DOHH2 (cell line): ENCODE measurements at regions not wholly inside any gene's neighbourhood (a gene's known extent, or its start where the extent isn't known, plus 50 kb on each side); places are given as distances from the start of the nearest gene placed in this dataset.

Experiments used
- H3F3A ChIP-seq: fragments of 200-600 bp; sonication (generic), shearing (Covaris generic); 2 replicates; pipeline ENCODE4 v1.6.0; 2016; ENCODE audit warnings: antibody characterized with exemption, mild to moderate bottlenecking; ENCODE audit not compliant: control insufficient read depth, insufficient read depth
- H3K27ac ChIP-seq: fragments of 200-600 bp; sonication (generic); 2 replicates; pipeline ENCODE4 v1.5.1; 2014; ENCODE audit warnings: low read depth, mild to moderate bottlenecking, low read length, moderate library complexity
- H3K27me3 ChIP-seq: fragments of 200-600 bp; sonication (generic); 2 replicates; pipeline ENCODE4 v1.6.1; 2014; ENCODE audit warnings: mild to moderate bottlenecking, low read length, mixed read lengths; ENCODE audit not compliant: control insufficient read depth
- H3K36me3 ChIP-seq: fragments of 200-600 bp; sonication (generic); 2 replicates; pipeline ENCODE4 v1.6.1; 2014; ENCODE audit warnings: mild to moderate bottlenecking, low read length, moderate library complexity, mixed read lengths; ENCODE audit not compliant: control insufficient read depth
- H3K4me1 ChIP-seq: fragments of 200-600 bp; sonication (generic); 2 replicates; pipeline ENCODE4 v1.6.1; 2014; ENCODE audit warnings: mild to moderate bottlenecking, low read length, mixed read lengths; ENCODE audit not compliant: control insufficient read depth
- H3K4me2 ChIP-seq: fragments of 200-600 bp; sonication (generic); 2 replicates; pipeline ENCODE4 v1.6.0; 2014; ENCODE audit warnings: mild to moderate bottlenecking, low read length, moderate library complexity
- H3K4me3 ChIP-seq: fragments of 200-600 bp; sonication (generic); 2 replicates; pipeline ENCODE4 v1.5.1; 2014; ENCODE audit warnings: mild to moderate bottlenecking, low read length, mixed read lengths
- H3K79me2 ChIP-seq: fragments of 200-600 bp; sonication (generic); 2 replicates; pipeline ENCODE4 v1.6.1; 2014; ENCODE audit warnings: mild to moderate bottlenecking, low read length, mixed read lengths; ENCODE audit not compliant: control insufficient read depth
- H3K9me2 ChIP-seq: fragments of 200-600 bp; sonication (generic); replicated peaks from 2 replicates; pipeline ENCODE4 v1.6.1; 2014; ENCODE audit warnings: mild to moderate bottlenecking, low read length, mixed read lengths; ENCODE audit not compliant: control insufficient read depth
- H3K9me3 ChIP-seq: fragments of 200-600 bp; sonication (generic); 2 replicates; pipeline ENCODE4 v1.6.1; 2014; ENCODE audit warnings: antibody characterized with exemption, low read length, mixed read lengths; ENCODE audit not compliant: control insufficient read depth, insufficient read depth
- H4K20me1 ChIP-seq: fragments of 200-600 bp; sonication (generic); 2 replicates; pipeline ENCODE4 v1.6.0; 2014; ENCODE audit warnings: low read depth, mild to moderate bottlenecking, antibody characterized with exemption, low read length, moderate library complexity; ENCODE audit not compliant: control insufficient read depth, insufficient read depth
- EZH2phosphoT487 ChIP-seq: fragments of 200-600 bp; sonication (generic); IDR thresholded peaks from 2 replicates; pipeline ENCODE4 v1.6.1; 2017; ENCODE audit warnings: borderline replicate concordance, mild to moderate bottlenecking, antibody characterized with exemption, low read length, moderate library complexity, mixed read lengths
- TF ChIP-seq, protein P1 (sequence below): fragments of 200-600 bp; sonication (generic); IDR thresholded peaks from one replicate; pipeline ENCODE4 v1.5.1; 2014; ENCODE audit warnings: antibody characterized with exemption, mild to moderate bottlenecking, low read depth, low read length; ENCODE audit not compliant: poor library complexity, severe bottlenecking

DNA sequence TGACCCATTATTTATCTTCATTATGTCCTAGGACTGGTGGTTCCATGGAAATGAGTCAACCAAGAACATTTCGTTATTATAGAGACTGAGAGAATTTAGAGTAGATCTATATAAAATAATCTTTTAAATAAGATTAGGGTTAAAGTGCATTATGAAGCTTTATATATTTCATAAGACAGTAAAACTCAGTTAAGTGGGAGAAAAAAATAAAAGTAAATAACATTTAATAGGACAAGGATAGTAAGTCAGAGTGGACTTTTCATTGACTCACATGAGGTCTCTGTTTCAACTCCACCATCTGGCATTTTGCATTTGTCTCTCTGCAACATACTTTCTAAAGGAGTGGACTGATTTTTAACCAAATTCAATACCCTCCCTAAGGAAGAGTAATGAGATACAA lies 125.3 kb upstream of the CCDC68 start:
- no peaks in the 10 kb centered on the region for H3K9me2 ChIP-seq
- H4K20me1 ChIP-seq, result no peaks in the 10 kb centered on the region
- TF ChIP-seq, protein P1, sequence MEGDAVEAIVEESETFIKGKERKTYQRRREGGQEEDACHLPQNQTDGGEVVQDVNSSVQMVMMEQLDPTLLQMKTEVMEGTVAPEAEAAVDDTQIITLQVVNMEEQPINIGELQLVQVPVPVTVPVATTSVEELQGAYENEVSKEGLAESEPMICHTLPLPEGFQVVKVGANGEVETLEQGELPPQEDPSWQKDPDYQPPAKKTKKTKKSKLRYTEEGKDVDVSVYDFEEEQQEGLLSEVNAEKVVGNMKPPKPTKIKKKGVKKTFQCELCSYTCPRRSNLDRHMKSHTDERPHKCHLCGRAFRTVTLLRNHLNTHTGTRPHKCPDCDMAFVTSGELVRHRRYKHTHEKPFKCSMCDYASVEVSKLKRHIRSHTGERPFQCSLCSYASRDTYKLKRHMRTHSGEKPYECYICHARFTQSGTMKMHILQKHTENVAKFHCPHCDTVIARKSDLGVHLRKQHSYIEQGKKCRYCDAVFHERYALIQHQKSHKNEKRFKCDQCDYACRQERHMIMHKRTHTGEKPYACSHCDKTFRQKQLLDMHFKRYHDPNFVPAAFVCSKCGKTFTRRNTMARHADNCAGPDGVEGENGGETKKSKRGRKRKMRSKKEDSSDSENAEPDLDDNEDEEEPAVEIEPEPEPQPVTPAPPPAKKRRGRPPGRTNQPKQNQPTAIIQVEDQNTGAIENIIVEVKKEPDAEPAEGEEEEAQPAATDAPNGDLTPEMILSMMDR, result no peak
- no peak for TF ChIP-seq EZH2phosphoT487
- H3K9me3 ChIP-seq, result no peaks in the 10 kb centered on the region
- H3F3A ChIP-seq, result no peaks in the 10 kb centered on the region
- no peaks in the 10 kb centered on the region for H3K36me3 ChIP-seq
- H3K79me2 ChIP-seq, result no peaks in the 10 kb centered on the region
- H3K4me3 ChIP-seq, result no peak overlapping the region
- H3K4me1 ChIP-seq, result no peaks in the 10 kb centered on the region
- no peak overlapping the region for H3K27ac ChIP-seq
- H3K27me3 ChIP-seq, result 0 out of 2 replicates have a peak, but pooled peaks cover 4% of the 10 kb centered on the region
- no peak overlapping the region for H3K4me2 ChIP-seq

- Histone ChIP-seq H3K9me2 (no peaks in the 10 kb centered on the region), H3K4me1 (no peaks in the 10 kb centered on the region), H3K27me3 (0 out of 2 replicates have a peak, but pooled peaks cover 4% of the 10 kb centered on the region), H3K9me3 (no peaks in the 10 kb centered on the region), H3F3A (no peaks in the 10 kb centered on the region), H3K4me2 (no peak overlapping the region), H3K27ac (no peak overlapping the region), H3K36me3 (no peaks in the 10 kb centered on the region), H4K20me1 (no peaks in the 10 kb centered on the region), H3K79me2 (no peaks in the 10 kb centered on the region), H3K4me3 (no peak overlapping the region)
- TF ChIP-seq, protein P1, result no peak
- no peak for TF ChIP-seq EZH2phosphoT487
Observed at GRCh38 chr18:55083461-55083860, 124.2 kb upstream of the CCDC68 start.

DNA sequence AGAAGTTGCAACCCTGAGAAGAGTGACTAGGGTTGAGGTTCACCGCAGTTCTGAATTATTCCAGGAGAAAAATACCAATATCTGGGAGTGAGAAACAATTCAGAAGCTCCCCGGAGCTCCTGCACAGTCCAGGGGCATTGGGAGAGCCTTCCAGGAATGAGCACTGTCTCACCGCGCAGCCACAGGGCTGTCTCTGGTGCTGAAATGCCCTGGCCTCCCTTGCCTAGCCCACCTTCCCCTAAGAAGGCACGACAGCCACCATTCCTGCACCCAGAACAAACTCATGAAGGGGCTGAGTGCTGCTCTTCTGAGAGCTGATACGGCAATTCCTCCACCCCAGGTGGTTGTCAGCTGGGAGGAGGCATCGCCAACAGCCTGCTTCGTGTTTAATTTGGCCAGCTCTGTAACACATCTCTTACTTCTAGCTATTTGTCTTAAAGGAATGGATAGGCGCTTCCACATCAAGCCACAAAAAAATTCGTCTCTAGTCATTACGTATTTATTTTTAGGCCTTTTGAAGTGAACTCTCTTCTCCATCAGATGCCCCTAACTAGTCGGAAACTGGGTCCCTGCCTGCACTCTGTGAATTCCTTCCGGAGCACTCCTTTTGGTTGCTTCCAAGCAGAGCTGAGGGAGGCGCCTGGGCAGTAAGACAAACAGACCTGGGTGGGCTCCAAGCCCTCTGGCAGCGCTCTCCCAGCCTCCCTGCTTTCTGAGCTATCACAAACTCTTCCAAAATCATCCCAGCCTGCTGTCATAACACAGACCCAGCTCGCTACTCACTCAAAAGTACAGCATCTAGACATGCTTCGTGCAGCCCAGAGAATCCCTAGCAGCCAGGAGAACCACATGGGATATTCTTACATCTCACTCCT lies 120.5 kb upstream of the CCDC68 start:
- no peaks in the 10 kb centered on the region for H3K9me2 ChIP-seq
- H3K27me3 ChIP-seq, result no peaks in the 10 kb centered on the region
- no peaks in the 10 kb centered on the region for H4K20me1 ChIP-seq
- H3K79me2 ChIP-seq, result no peaks in the 10 kb centered on the region
- no peaks in the 10 kb centered on the region for H3F3A ChIP-seq
- H3K27ac ChIP-seq, result no peak overlapping the region
- no peaks in the 10 kb centered on the region for H3K36me3 ChIP-seq
- no peak overlapping the region for H3K4me2 ChIP-seq
- no peaks in the 10 kb centered on the region for H3K9me3 ChIP-seq
- H3K4me1 ChIP-seq, result no peaks in the 10 kb centered on the region
- TF ChIP-seq, protein P1, result no peak
- no peak for TF ChIP-seq EZH2phosphoT487
- H3K4me3 ChIP-seq, result no peak overlapping the region
